Heart right ventricle (tissue), 16 donors: ENCODE measurements at regions not wholly inside any gene's neighbourhood (a gene's known extent, or its start where the extent isn't known, plus 50 kb on each side); places are given as distances from the start of the nearest gene placed in this dataset.

Source experiments
- ATAC-seq, 8 donors: fragments of 200-7000 bp; cut with Tn5 transposase; one replicate each; pipeline ENCODE4 v1.9.1; 2020; ENCODE audit warnings: mild to moderate bottlenecking in 8 of 8, moderate library complexity in 8 of 8, moderate number of reproducible peaks in 1 of 8
- DNase-seq, 2 donors: peaks; one replicate each; pipeline ENCODE4 v3.0.0-alpha.2; 2020
- H3K27ac ChIP-seq, 10 donors: fragments of 200-600 bp; sonication (generic) in 2 of 10; one replicate each; pipeline versions ENCODE4 v1.5.0 to v1.8.0; 2020 to 2022; ENCODE audit warnings: mild to moderate bottlenecking in 3 of 10
- H3K27me3 ChIP-seq, 7 donors: fragments of 200-600 bp; one replicate each; pipeline ENCODE4 v1.8.0; 2021 to 2022; ENCODE audit warnings: mild to moderate bottlenecking in 2 of 7
- H3K36me3 ChIP-seq, 9 donors: fragments of 200-600 bp; sonication (generic) in 1 of 9; one replicate each; pipeline versions ENCODE4 v1.5.0 to v1.8.0; 2020 to 2022; ENCODE audit warnings: mild to moderate bottlenecking in 2 of 9
- H3K4me1 ChIP-seq, 9 donors: fragments of 200-600 bp; sonication (generic) in 1 of 9; one replicate each; pipeline versions ENCODE4 v1.5.0 to v1.8.0; 2020 to 2022; ENCODE audit warnings: mild to moderate bottlenecking in 4 of 9
- H3K4me3 ChIP-seq, 10 donors: fragments of 200-600 bp; sonication (generic) in 2 of 10; one replicate each; pipeline versions ENCODE4 v1.5.0 to v1.8.0; 2020 to 2022; ENCODE audit warnings: mild to moderate bottlenecking in 7 of 10, moderate library complexity in 2 of 10
- H3K9me3 ChIP-seq, 11 donors: fragments of 200-600 bp in 10 of 11; sonication (generic) in 2 of 11; one replicate each; pipeline versions ENCODE4 v1.5.0 to v1.8.0; 2013 to 2022; ENCODE audit warnings: mild to moderate bottlenecking in 2 of 11, control low read depth in 1 of 11, moderate library complexity in 1 of 11
- CTCF ChIP-seq, 9 donors: fragments of 200-600 bp; sonication (generic) in 2 of 9; IDR thresholded peaks; one replicate each; pipeline versions ENCODE4 v1.5.0 to v1.8.0; 2021 to 2022; ENCODE audit warnings: antibody characterized with exemption in 9 of 9, mild to moderate bottlenecking in 5 of 9, moderate library complexity in 1 of 9
- WGBS, 2 donors: extraction: QIAGEN DNeasy Blood & Tissue Kit; methylation state at CpG; one replicate each; pipeline ENCODE4 v1.1.7; 2013; ENCODE audit warnings: inconsistent platforms in 1 of 2; 5-methylcytosine and 5-hydroxymethylcytosine counted together
- intact Hi-C, 10 donors: fragments of 100-400 bp; cut with DNase I; formaldehyde crosslinking; loops; one replicate each; pipeline versions ENCODE4 v1.11.1 to v1.14.2; 2022
- donor health status: Arrhythmogenic right ventricular cardiomyopathy.
- donor health status: ischemic (EF 13 %, LVEDD 7.1; RV severe dilation, severe dysfunction).
- donor health status: healthy with polysubstance abuse.
- donor health status: DM: no; HTN: yes; CAD: no.
- donor health status: DM: no; HTN: no; CAD: no.
- donor health status: ischemic (EF 25% LVEDD 6.9; RV normal size, moderate dysfunction).
- donor health status: ischemic (EF 25% LVEDD 5.7; RV mildly dilated, moderate dysfunction).
- donor health status: healthy.
- donor health status: DM: yes; HTN: yes; CAD: no.
- donor health status: Ischemic cardiomyopathy.
- donor health status: ischemic (EF 35%, LVEDD 5.7; RV mildly dilated, moderate dysfunction).
- donor health status: nonischemic (EF 11% LVEDD 7.7; RV severe dilation, severe dysfunction).
- donor health status: DM: yes; HTN: yes; CAD: no.
- donor health status: PGD.
- donor health status: ischemic (EF 29% LVEDD 5.4; RV normal size, mild dysfunction).
- donor health status: nonischemic (EF 23%, LVEDD 6.1; RV moderate dilation, normal function).

- Histone ChIP-seq H3K4me3 (no peak overlapping the region), H3K4me1 (peaks cover 0 to 15% (median 0%) of the 10 kb centered on the region in 9 donors), H3K27ac (peak overlapping the region in 5 of 10 donors; percentile 38 to 68 (median 46)), H3K9me3 (no peaks in the 10 kb centered on the region), H3K36me3 (no peaks in the 10 kb centered on the region), H3K27me3 (no peaks in the 10 kb centered on the region)
- DNase-seq = no peak
- TF ChIP-seq CTCF (IDR thresholded peaks at IDR 0.05) = no peak
- ATAC-seq = peak in 7 of 8 donors; percentile 27 to 71 (median 51)
- intact Hi-C loops = no loop called here
- 63 to 71% methylated on average over 3 of the region's 3 CpGs for WGBS, 2 donors
Measured at GRCh38 chr6:15842727-15843117, 179.9 kb upstream of the DTNBP1 start.

GRCh38 chr6:15841937-15842726 is 179.3 kb upstream of the DTNBP1 start:
- no peak overlapping the region for H3K4me3 ChIP-seq
- ATAC-seq (peak; percentile 59 to 83 (median 70)), DNase-seq (no peak)
- 80 to 82% methylated on average over 9 of the region's 9 CpGs for WGBS, 2 donors
- no peaks in the 10 kb centered on the region for H3K27me3 ChIP-seq
- H3K36me3 ChIP-seq = no peaks in the 10 kb centered on the region
- intact Hi-C loops = no loop called here
- H3K9me3 ChIP-seq = no peaks in the 10 kb centered on the region
- peaks cover 0 to 15% (median 0%) of the 10 kb centered on the region in 9 donors for H3K4me1 ChIP-seq
- TF ChIP-seq CTCF (IDR thresholded peaks at IDR 0.05) = no peak
- peak overlapping the region in 6 of 10 donors; percentile 33 to 68 (median 46) for H3K27ac ChIP-seq

GRCh38 chr6:15839969-15840541 is 177.2 kb upstream of the DTNBP1 start:
- no peak overlapping the region for H3K27ac ChIP-seq
- no peak overlapping the region for H3K4me3 ChIP-seq
- WGBS, 2 donors = 91 to 93% methylated on average over 5 of the region's 5 CpGs
- peaks cover 0 to 15% (median 0%) of the 10 kb centered on the region in 9 donors for H3K4me1 ChIP-seq
- intact Hi-C loops = no loop called here
- H3K9me3 ChIP-seq = no peaks in the 10 kb centered on the region
- DNase-seq = no peak
- ATAC-seq = no peak
- TF ChIP-seq CTCF (IDR thresholded peaks at IDR 0.05) = no peak
- H3K36me3 ChIP-seq = no peaks in the 10 kb centered on the region
- no peaks in the 10 kb centered on the region for H3K27me3 ChIP-seq

GRCh38 chr6:15837205-15837604 is 174.4 kb upstream of the DTNBP1 start:
- ATAC-seq = no peak
- Histone ChIP-seq H3K27me3 (no peaks in the 10 kb centered on the region), H3K36me3 (no peaks in the 10 kb centered on the region), H3K4me1 (peaks cover 0 to 4% (median 0%) of the 10 kb centered on the region in 9 donors), H3K27ac (no peak overlapping the region), H3K4me3 (no peak overlapping the region), H3K9me3 (no peaks in the 10 kb centered on the region)
- no peak for DNase-seq
- 92 to 95% methylated on average over 6 of the region's 6 CpGs for WGBS, 2 donors
- intact Hi-C loops = no loop called here
- TF ChIP-seq CTCF (IDR thresholded peaks at IDR 0.05) = no peak
